ENCODE measurements at regions not wholly inside any gene's neighbourhood (a gene's known extent, or its start where the extent isn't known, plus 50 kb on each side); places are given as distances from the start of the nearest gene placed in this dataset.

GRCh38 chr2:228735697-228736096, 535.4 kb downstream of the PID1 start:
- TF ChIP-seq CTCF (IDR thresholded peaks at IDR 0.05) = no peak
- no peaks in the 10 kb centered on the region for H3K4me1 Mint-ChIP-seq (ENCODE audit: unreplicated experiment)
- no peaks in the 10 kb centered on the region for H3K36me3 Mint-ChIP-seq (ENCODE audit: unreplicated experiment)
- no peak overlapping the region for H3K4me3 Mint-ChIP-seq (ENCODE audit: unreplicated experiment)
- no peak for DNase-seq (ENCODE audit: extremely low spot score, unreplicated experiment)
- no peaks in the 10 kb centered on the region for H3K27me3 Mint-ChIP-seq (ENCODE audit: unreplicated experiment)
- H3K27ac Mint-ChIP-seq (ENCODE audit: unreplicated experiment) = no peak overlapping the region
- peaks cover 14% of the 10 kb centered on the region for H3K9me3 Mint-ChIP-seq (ENCODE audit: unreplicated experiment)

- no peaks in the 10 kb centered on the region for H3K4me1 Mint-ChIP-seq (ENCODE audit: unreplicated experiment)
- H3K27me3 Mint-ChIP-seq (ENCODE audit: unreplicated experiment) = no peaks in the 10 kb centered on the region
- peaks cover 12% of the 10 kb centered on the region for H3K9me3 Mint-ChIP-seq (ENCODE audit: unreplicated experiment)
- H3K27ac Mint-ChIP-seq (ENCODE audit: unreplicated experiment) = no peak overlapping the region
- no peak for TF ChIP-seq CTCF (IDR thresholded peaks at IDR 0.05)
- no peak overlapping the region for H3K4me3 Mint-ChIP-seq (ENCODE audit: unreplicated experiment)
- no peaks in the 10 kb centered on the region for H3K36me3 Mint-ChIP-seq (ENCODE audit: unreplicated experiment)
- no peak for DNase-seq (ENCODE audit: extremely low spot score, unreplicated experiment)
Observed at GRCh38 chr2:228731517-228731916, 539.6 kb downstream of the PID1 start.

- Mint-ChIP-seq H3K4me3 (ENCODE audit: unreplicated experiment) (no peak overlapping the region), H3K36me3 (ENCODE audit: unreplicated experiment) (no peaks in the 10 kb centered on the region), H3K27ac (ENCODE audit: unreplicated experiment) (no peak overlapping the region), H3K4me1 (ENCODE audit: unreplicated experiment) (no peaks in the 10 kb centered on the region), H3K9me3 (ENCODE audit: unreplicated experiment) (peaks cover 18% of the 10 kb centered on the region), H3K27me3 (ENCODE audit: unreplicated experiment) (no peaks in the 10 kb centered on the region)
- no peak for TF ChIP-seq CTCF (IDR thresholded peaks at IDR 0.05)
- DNase-seq (ENCODE audit: extremely low spot score, unreplicated experiment) = no peak
Observed at GRCh38 chr2:228728961-228729360, 542.1 kb downstream of the PID1 start.

GRCh38 chr2:228725031-228725430, 543.5 kb upstream of the SPHKAP start:
- H3K4me1 Mint-ChIP-seq (ENCODE audit: unreplicated experiment) = no peaks in the 10 kb centered on the region
- H3K27me3 Mint-ChIP-seq (ENCODE audit: unreplicated experiment) = no peaks in the 10 kb centered on the region
- H3K4me3 Mint-ChIP-seq (ENCODE audit: unreplicated experiment) = no peak overlapping the region
- H3K27ac Mint-ChIP-seq (ENCODE audit: unreplicated experiment) = no peak overlapping the region
- no peak for TF ChIP-seq CTCF (IDR thresholded peaks at IDR 0.05)
- DNase-seq (ENCODE audit: extremely low spot score, unreplicated experiment) = no peak
- H3K9me3 Mint-ChIP-seq (ENCODE audit: unreplicated experiment) = peaks cover 12% of the 10 kb centered on the region
- H3K36me3 Mint-ChIP-seq (ENCODE audit: unreplicated experiment) = no peaks in the 10 kb centered on the region

GRCh38 chr2:228723599-228723998, 542.1 kb upstream of the SPHKAP start:
- no peak overlapping the region for H3K27ac Mint-ChIP-seq (ENCODE audit: unreplicated experiment)
- H3K27me3 Mint-ChIP-seq (ENCODE audit: unreplicated experiment) = no peaks in the 10 kb centered on the region
- peaks cover 12% of the 10 kb centered on the region for H3K9me3 Mint-ChIP-seq (ENCODE audit: unreplicated experiment)
- DNase-seq (ENCODE audit: extremely low spot score, unreplicated experiment) = no peak
- peaks cover 3% of the 10 kb centered on the region for H3K4me1 Mint-ChIP-seq (ENCODE audit: unreplicated experiment)
- TF ChIP-seq CTCF (IDR thresholded peaks at IDR 0.05) = no peak
- H3K36me3 Mint-ChIP-seq (ENCODE audit: unreplicated experiment) = no peaks in the 10 kb centered on the region
- no peak overlapping the region for H3K4me3 Mint-ChIP-seq (ENCODE audit: unreplicated experiment)

Measured in osteocyte (in vitro differentiated cells).